ACC112 (cell line): ENCODE measurements at regions not wholly inside any gene's neighbourhood (a gene's known extent, or its start where the extent isn't known, plus 50 kb on each side); places are given as distances from the start of the nearest gene placed in this dataset.
"Not testable (repeated sequence)": the region's sequence is repeated elsewhere in the genome, so short reads cannot be mapped to it uniquely, and the experiment has no call there.

Experiments used
- H2AFZ ChIP-seq: fragments of 200-600 bp; sonication (generic); one replicate; pipeline ENCODE4 v1.6.0; 2017; ENCODE audit warnings: antibody characterized with exemption, low read length; ENCODE audit not compliant: unreplicated experiment
- H3K27ac ChIP-seq: fragments of 200-600 bp; sonication (generic); 2 replicates; pipeline ENCODE4 v1.5.1; 2014; ENCODE audit warnings: low read depth, mild to moderate bottlenecking, antibody characterized with exemption, low read length, moderate library complexity
- H3K27me3 ChIP-seq: fragments of 200-600 bp; sonication (generic); 2 replicates; pipeline ENCODE4 v1.6.1; 2014; ENCODE audit warnings: mild to moderate bottlenecking, antibody characterized with exemption, low read length, moderate library complexity, mixed read lengths; ENCODE audit not compliant: insufficient read depth
- H3K36me3 ChIP-seq: fragments of 200-600 bp; sonication (generic); 2 replicates; pipeline ENCODE4 v1.6.1; 2016; ENCODE audit warnings: mild to moderate bottlenecking, antibody characterized with exemption, low read length, moderate library complexity, mixed read lengths; ENCODE audit not compliant: insufficient read depth
- H3K4me1 ChIP-seq: fragments of 200-600 bp; sonication (generic); one replicate; pipeline ENCODE4 v1.6.1; 2016; ENCODE audit warnings: low read length, mixed read lengths; ENCODE audit not compliant: insufficient read depth, unreplicated experiment, control insufficient read depth
- H3K4me3 ChIP-seq: fragments of 200-600 bp; sonication (generic); 2 replicates; pipeline ENCODE4 v1.5.1; 2014; ENCODE audit warnings: mild to moderate bottlenecking, low read depth, low read length
- H3K79me2 ChIP-seq: fragments of 200-600 bp; sonication (generic); one replicate; pipeline ENCODE4 v1.6.0; 2016; ENCODE audit warnings: low read length; ENCODE audit not compliant: control insufficient read depth, unreplicated experiment, insufficient read depth

GRCh38 chrX:116781926-116782325 lies 319.1 kb upstream of the CT83 start:
- H2AFZ ChIP-seq, result no peak overlapping the region
- H3K4me3 ChIP-seq, result no peak overlapping the region
- H3K36me3 ChIP-seq, result no peaks in the 10 kb centered on the region
- no peaks in the 10 kb centered on the region for H3K27me3 ChIP-seq
- H3K27ac ChIP-seq, result no peak overlapping the region
- no peaks in the 10 kb centered on the region for H3K79me2 ChIP-seq
- no peaks in the 10 kb centered on the region for H3K4me1 ChIP-seq

- Histone ChIP-seq H2AFZ (no peak overlapping the region), H3K4me1 (no peaks in the 10 kb centered on the region), H3K27me3 (no peaks in the 10 kb centered on the region), H3K27ac (no peak overlapping the region), H3K79me2 (no peaks in the 10 kb centered on the region), H3K36me3 (no peaks in the 10 kb centered on the region), H3K4me3 (no peak overlapping the region)
These were observed 294.7 kb upstream of the CT83 start for GRCh38 chrX:116757491-116757890.

GRCh38 chrX:116756958-116757357 lies 294.2 kb upstream of the CT83 start:
- H3K36me3 ChIP-seq, result no peaks in the 10 kb centered on the region
- no peaks in the 10 kb centered on the region for H3K27me3 ChIP-seq
- no peaks in the 10 kb centered on the region for H3K79me2 ChIP-seq
- H2AFZ ChIP-seq, result no peak overlapping the region
- no peaks in the 10 kb centered on the region for H3K4me1 ChIP-seq
- no peak overlapping the region for H3K4me3 ChIP-seq
- no peak overlapping the region for H3K27ac ChIP-seq

GRCh38 chrX:116749943-116750342 lies 287.2 kb upstream of the CT83 start:
- Histone ChIP-seq H3K79me2 (no peaks in the 10 kb centered on the region), H3K4me3 (no peak overlapping the region), H3K27ac (no peak overlapping the region), H3K36me3 (no peaks in the 10 kb centered on the region), H3K4me1 (no peaks in the 10 kb centered on the region), H3K27me3 (no peaks in the 10 kb centered on the region), H2AFZ (no peak overlapping the region)

- no peaks in the 10 kb centered on the region for H3K27me3 ChIP-seq
- no peaks in the 10 kb centered on the region for H3K79me2 ChIP-seq
- no peak overlapping the region for H2AFZ ChIP-seq
- H3K36me3 ChIP-seq, result no peaks in the 10 kb centered on the region
- no peak overlapping the region for H3K27ac ChIP-seq
- H3K4me3 ChIP-seq, result no peak overlapping the region
- H3K4me1 ChIP-seq, result no peaks in the 10 kb centered on the region
These were observed 269.4 kb upstream of the CT83 start for GRCh38 chrX:116732214-116732613.

GRCh38 chrX:116726806-116727205 lies 264.0 kb upstream of the CT83 start:
- no peaks in the 10 kb centered on the region for H3K36me3 ChIP-seq
- H3K27me3 ChIP-seq, result no peaks in the 10 kb centered on the region
- H2AFZ ChIP-seq, result no peak overlapping the region
- H3K79me2 ChIP-seq, result no peaks in the 10 kb centered on the region
- H3K4me1 ChIP-seq, result no peaks in the 10 kb centered on the region
- H3K27ac ChIP-seq, result no peak overlapping the region
- H3K4me3 ChIP-seq, result no peak overlapping the region

GRCh38 chrX:116694046-116694445 lies 231.3 kb upstream of the CT83 start:
- Histone ChIP-seq H3K4me3 (no peak overlapping the region), H3K27ac (no peak overlapping the region), H2AFZ (no peak overlapping the region), H3K4me1 (no peaks in the 10 kb centered on the region), H3K36me3 (no peaks in the 10 kb centered on the region), H3K79me2 (no peaks in the 10 kb centered on the region), H3K27me3 (no peaks in the 10 kb centered on the region)

- H3K4me3 ChIP-seq, H2AFZ ChIP-seq, H3K36me3 ChIP-seq, H3K27ac ChIP-seq, H3K4me1 ChIP-seq, H3K27me3 ChIP-seq, H3K79me2 ChIP-seq: not testable (repeated sequence)
These were observed 216.8 kb upstream of the CT83 start for GRCh38 chrX:116679544-116679943.

- no peaks in the 10 kb centered on the region for H3K27me3 ChIP-seq
- no peaks in the 10 kb centered on the region for H3K79me2 ChIP-seq
- H3K4me3 ChIP-seq, result no peak overlapping the region
- H3K27ac ChIP-seq, result no peak overlapping the region
- H2AFZ ChIP-seq, result no peak overlapping the region
- no peaks in the 10 kb centered on the region for H3K36me3 ChIP-seq
- H3K4me1 ChIP-seq, result no peaks in the 10 kb centered on the region
These were observed 204.8 kb upstream of the CT83 start for GRCh38 chrX:116667346-116668134.

GRCh38 chrX:116657071-116657470 lies 194.3 kb upstream of the CT83 start:
- no peaks in the 10 kb centered on the region for H3K79me2 ChIP-seq
- H2AFZ ChIP-seq, result no peak overlapping the region
- no peak overlapping the region for H3K4me3 ChIP-seq
- H3K36me3 ChIP-seq, result no peaks in the 10 kb centered on the region
- no peaks in the 10 kb centered on the region for H3K27me3 ChIP-seq
- H3K27ac ChIP-seq, result no peak overlapping the region
- no peaks in the 10 kb centered on the region for H3K4me1 ChIP-seq

- Histone ChIP-seq H3K79me2 (no peaks in the 10 kb centered on the region), H3K27me3 (no peaks in the 10 kb centered on the region), H2AFZ (no peak overlapping the region), H3K36me3 (no peaks in the 10 kb centered on the region), H3K4me3 (no peak overlapping the region), H3K27ac (no peak overlapping the region), H3K4me1 (no peaks in the 10 kb centered on the region)
These were observed 165.7 kb upstream of the CT83 start for GRCh38 chrX:116628464-116628863.
